ENCODE measurements at regions not wholly inside any gene's neighbourhood (a gene's known extent, or its start where the extent isn't known, plus 50 kb on each side); places are given as distances from the start of the nearest gene placed in this dataset.
"Not testable (repeated sequence)": the region's sequence is repeated elsewhere in the genome, so short reads cannot be mapped to it uniquely, and the experiment has no call there.

- no peaks in the 10 kb centered on the region for H3K27me3 ChIP-seq (ENCODE audit: control insufficient read depth, insufficient read depth, low read length)
- Mint-ChIP-seq H3K36me3 (no peaks in the 10 kb centered on the region), H3K27ac (no peak overlapping the region), H3K27me3 (ENCODE audit: low read depth in 2 of 2) (no peaks in the 10 kb centered on the region), H3K4me1 (no peaks in the 10 kb centered on the region), H3K9me3 (peaks cover 3 to 14% of the 10 kb centered on the region in 2 donors), H3K4me3 (no peak overlapping the region)
- no peak for TF ChIP-seq CTCF (IDR thresholded peaks at IDR 0.05)
- no peaks in the 10 kb centered on the region for H3K4me1 ChIP-seq (ENCODE audit: control insufficient read depth, insufficient read depth, low read length)
- H3K9me3 ChIP-seq (ENCODE audit: control insufficient read depth, insufficient read depth, low read length): peaks cover 6% of the 10 kb centered on the region
- intact Hi-C loops (cut with micrococcal nuclease): no loop called here
- H3K4me3 ChIP-seq (ENCODE audit: low read length): no peak overlapping the region
- WGBS (ENCODE audit: insufficient coverage): 61% methylated on average over 8 of the region's 8 CpGs
- DNase-seq (no peak), ATAC-seq (no peak)
- no peak overlapping the region for H3K27ac ChIP-seq (ENCODE audit: low read length)
- no peaks in the 10 kb centered on the region for H3K36me3 ChIP-seq (ENCODE audit: control insufficient read depth, insufficient read depth, low read length)
Observed at GRCh38 chr12:30296486-30296885, 399.2 kb downstream of the IPO8 start.

GRCh38 chr12:30286345-30286926 lies 409.2 kb downstream of the IPO8 start:
- Histone ChIP-seq H3K27ac (ENCODE audit: low read length) (no peak overlapping the region), H3K36me3 (ENCODE audit: control insufficient read depth, insufficient read depth, low read length) (no peaks in the 10 kb centered on the region), H3K4me1 (ENCODE audit: control insufficient read depth, insufficient read depth, low read length) (no peaks in the 10 kb centered on the region), H3K27me3 (ENCODE audit: control insufficient read depth, insufficient read depth, low read length) (no peaks in the 10 kb centered on the region), H3K4me3 (ENCODE audit: low read length) (no peak overlapping the region), H3K9me3 (ENCODE audit: control insufficient read depth, insufficient read depth, low read length) (no peaks in the 10 kb centered on the region)
- ATAC-seq (no peak), DNase-seq (no peak)
- no peaks in the 10 kb centered on the region for H3K36me3 Mint-ChIP-seq
- TF ChIP-seq CTCF (IDR thresholded peaks at IDR 0.05): no peak
- H3K27me3 Mint-ChIP-seq (ENCODE audit: low read depth in 2 of 2): no peaks in the 10 kb centered on the region
- WGBS (ENCODE audit: insufficient coverage): no CpG with 5 or more reads among the region's 1 CpG
- intact Hi-C loops (cut with micrococcal nuclease): no loop called here
- no peak overlapping the region for H3K4me3 Mint-ChIP-seq
- no peak overlapping the region for H3K27ac Mint-ChIP-seq
- no peaks in the 10 kb centered on the region for H3K4me1 Mint-ChIP-seq
- peaks cover 10 to 11% of the 10 kb centered on the region in 2 donors for H3K9me3 Mint-ChIP-seq

- H3K9me3 ChIP-seq (ENCODE audit: control insufficient read depth, insufficient read depth, low read length): no peaks in the 10 kb centered on the region
- Mint-ChIP-seq H3K27me3 (ENCODE audit: low read depth in 2 of 2) (no peaks in the 10 kb centered on the region), H3K4me3 (no peak overlapping the region), H3K4me1 (no peaks in the 10 kb centered on the region), H3K36me3 (no peaks in the 10 kb centered on the region), H3K9me3 (peaks cover 1 to 6% of the 10 kb centered on the region in 2 donors), H3K27ac (no peak overlapping the region)
- no peaks in the 10 kb centered on the region for H3K27me3 ChIP-seq (ENCODE audit: control insufficient read depth, insufficient read depth, low read length)
- ATAC-seq (no peak), DNase-seq (no peak)
- H3K36me3 ChIP-seq (ENCODE audit: control insufficient read depth, insufficient read depth, low read length): no peaks in the 10 kb centered on the region
- H3K27ac ChIP-seq (ENCODE audit: low read length): no peak overlapping the region
- intact Hi-C loops (cut with micrococcal nuclease): no loop called here
- no peak for TF ChIP-seq CTCF (IDR thresholded peaks at IDR 0.05)
- H3K4me1 ChIP-seq (ENCODE audit: control insufficient read depth, insufficient read depth, low read length): no peaks in the 10 kb centered on the region
- no peak overlapping the region for H3K4me3 ChIP-seq (ENCODE audit: low read length)
Observed at GRCh38 chr12:30278401-30278800, 417.3 kb downstream of the IPO8 start.

- H3K27ac ChIP-seq (ENCODE audit: low read length); H3K36me3 ChIP-seq (ENCODE audit: control insufficient read depth, insufficient read depth, low read length); H3K9me3 Mint-ChIP-seq; H3K4me1 Mint-ChIP-seq; H3K27me3 ChIP-seq (ENCODE audit: control insufficient read depth, insufficient read depth, low read length); H3K27me3 Mint-ChIP-seq (ENCODE audit: low read depth in 2 of 2); H3K9me3 ChIP-seq (ENCODE audit: control insufficient read depth, insufficient read depth, low read length); intact Hi-C loops (cut with micrococcal nuclease); H3K4me3 Mint-ChIP-seq; H3K36me3 Mint-ChIP-seq; ATAC-seq; DNase-seq; H3K4me3 ChIP-seq (ENCODE audit: low read length); H3K4me1 ChIP-seq (ENCODE audit: control insufficient read depth, insufficient read depth, low read length); H3K27ac Mint-ChIP-seq: not testable (repeated sequence)
- 89% methylated on average over 1 of the region's 1 CpG for WGBS (ENCODE audit: insufficient coverage)
Observed at GRCh38 chr12:30272515-30272914, 423.2 kb downstream of the IPO8 start.

All from natural killer cell (primary cell).